Ishikawa (cell line): ENCODE measurements at regions not wholly inside any gene's neighbourhood (a gene's known extent, or its start where the extent isn't known, plus 50 kb on each side); places are given as distances from the start of the nearest gene placed in this dataset.

ENCODE experiments used
- CEBPB ChIP-seq: IDR thresholded peaks from 2 replicates; pipeline ENCODE4 v1.6.1; 2012
- CREB1 ChIP-seq: IDR thresholded peaks from 2 replicates; pipeline ENCODE4 v1.6.1; 2012; ENCODE audit warnings: low read depth
- EGR1 ChIP-seq: IDR thresholded peaks from 2 replicates; pipeline ENCODE4 v1.6.1; 2012
- EP300 ChIP-seq: IDR thresholded peaks from 2 replicates; pipeline ENCODE4 v1.6.1; 2012; ENCODE audit warnings: borderline replicate concordance
- FOXM1 ChIP-seq: IDR thresholded peaks from 2 replicates; pipeline ENCODE4 v1.6.1; 2012; ENCODE audit warnings: low read depth, borderline replicate concordance
- NFIC ChIP-seq: IDR thresholded peaks from 2 replicates; pipeline ENCODE4 v1.6.1; 2012
- RAD21 ChIP-seq: IDR thresholded peaks from 2 replicates; pipeline ENCODE4 v1.6.1; 2012; ENCODE audit warnings: low read depth
- TAF1 ChIP-seq: IDR thresholded peaks from 2 replicates; pipeline ENCODE4 v1.6.1; 2012; ENCODE audit warnings: low read depth, mild to moderate bottlenecking
- TCF12 ChIP-seq: IDR thresholded peaks from 2 replicates; pipeline ENCODE4 v1.6.1; 2012; ENCODE audit warnings: low read depth
- TEAD4 ChIP-seq: IDR thresholded peaks from 2 replicates; pipeline ENCODE4 v1.6.1; 2012
- YY1 ChIP-seq: IDR thresholded peaks from 2 replicates; pipeline ENCODE4 v1.6.1; 2012; ENCODE audit warnings: low read depth
- ZBTB7A ChIP-seq: IDR thresholded peaks from 2 replicates; pipeline ENCODE4 v1.6.1; 2012; ENCODE audit warnings: low read depth
- TF ChIP-seq, protein P1 (sequence below): IDR thresholded peaks from 2 replicates; pipeline ENCODE4 v1.6.1; 2012; ENCODE audit warnings: low read depth, mild to moderate bottlenecking
- TF ChIP-seq, protein P2 (sequence below): IDR thresholded peaks from 2 replicates; pipeline ENCODE4 v1.6.1; 2012
- TF ChIP-seq, protein P3 (sequence below): IDR thresholded peaks from 2 replicates; pipeline ENCODE4 v1.6.1; 2012

DNA sequence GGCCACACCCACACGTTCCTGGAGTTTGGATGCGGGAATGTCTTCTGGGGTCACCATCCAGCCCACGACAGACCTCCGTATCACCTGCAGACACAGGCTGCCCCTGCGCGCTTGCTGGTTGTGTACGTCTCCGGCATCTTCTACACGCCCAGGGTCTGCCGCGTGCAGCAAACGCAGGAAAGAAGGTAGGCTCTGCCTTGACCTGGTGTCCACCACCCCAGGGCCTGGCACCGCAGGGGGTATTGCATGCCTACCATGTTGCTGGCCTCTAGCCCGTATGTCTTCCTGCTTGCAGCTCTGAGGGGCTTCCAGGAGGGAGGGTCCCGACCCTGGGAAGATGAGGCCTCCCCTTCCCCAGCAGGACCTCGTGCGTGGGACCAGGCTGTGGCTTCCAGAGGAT, 298.8 kb upstream of the IRX4 start:
- TF ChIP-seq EP300 (no peak), TAF1 (no peak), TEAD4 (no peak), CREB1 (no peak), CEBPB (no peak), RAD21 (no peak), YY1 (no peak), EGR1 (no peak)
- TF ChIP-seq, protein P1, sequence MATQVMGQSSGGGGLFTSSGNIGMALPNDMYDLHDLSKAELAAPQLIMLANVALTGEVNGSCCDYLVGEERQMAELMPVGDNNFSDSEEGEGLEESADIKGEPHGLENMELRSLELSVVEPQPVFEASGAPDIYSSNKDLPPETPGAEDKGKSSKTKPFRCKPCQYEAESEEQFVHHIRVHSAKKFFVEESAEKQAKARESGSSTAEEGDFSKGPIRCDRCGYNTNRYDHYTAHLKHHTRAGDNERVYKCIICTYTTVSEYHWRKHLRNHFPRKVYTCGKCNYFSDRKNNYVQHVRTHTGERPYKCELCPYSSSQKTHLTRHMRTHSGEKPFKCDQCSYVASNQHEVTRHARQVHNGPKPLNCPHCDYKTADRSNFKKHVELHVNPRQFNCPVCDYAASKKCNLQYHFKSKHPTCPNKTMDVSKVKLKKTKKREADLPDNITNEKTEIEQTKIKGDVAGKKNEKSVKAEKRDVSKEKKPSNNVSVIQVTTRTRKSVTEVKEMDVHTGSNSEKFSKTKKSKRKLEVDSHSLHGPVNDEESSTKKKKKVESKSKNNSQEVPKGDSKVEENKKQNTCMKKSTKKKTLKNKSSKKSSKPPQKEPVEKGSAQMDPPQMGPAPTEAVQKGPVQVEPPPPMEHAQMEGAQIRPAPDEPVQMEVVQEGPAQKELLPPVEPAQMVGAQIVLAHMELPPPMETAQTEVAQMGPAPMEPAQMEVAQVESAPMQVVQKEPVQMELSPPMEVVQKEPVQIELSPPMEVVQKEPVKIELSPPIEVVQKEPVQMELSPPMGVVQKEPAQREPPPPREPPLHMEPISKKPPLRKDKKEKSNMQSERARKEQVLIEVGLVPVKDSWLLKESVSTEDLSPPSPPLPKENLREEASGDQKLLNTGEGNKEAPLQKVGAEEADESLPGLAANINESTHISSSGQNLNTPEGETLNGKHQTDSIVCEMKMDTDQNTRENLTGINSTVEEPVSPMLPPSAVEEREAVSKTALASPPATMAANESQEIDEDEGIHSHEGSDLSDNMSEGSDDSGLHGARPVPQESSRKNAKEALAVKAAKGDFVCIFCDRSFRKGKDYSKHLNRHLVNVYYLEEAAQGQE, result no peak
- TF ChIP-seq, protein P2, sequence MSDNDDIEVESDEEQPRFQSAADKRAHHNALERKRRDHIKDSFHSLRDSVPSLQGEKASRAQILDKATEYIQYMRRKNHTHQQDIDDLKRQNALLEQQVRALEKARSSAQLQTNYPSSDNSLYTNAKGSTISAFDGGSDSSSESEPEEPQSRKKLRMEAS, result no peak
- TF ChIP-seq, protein P3, sequence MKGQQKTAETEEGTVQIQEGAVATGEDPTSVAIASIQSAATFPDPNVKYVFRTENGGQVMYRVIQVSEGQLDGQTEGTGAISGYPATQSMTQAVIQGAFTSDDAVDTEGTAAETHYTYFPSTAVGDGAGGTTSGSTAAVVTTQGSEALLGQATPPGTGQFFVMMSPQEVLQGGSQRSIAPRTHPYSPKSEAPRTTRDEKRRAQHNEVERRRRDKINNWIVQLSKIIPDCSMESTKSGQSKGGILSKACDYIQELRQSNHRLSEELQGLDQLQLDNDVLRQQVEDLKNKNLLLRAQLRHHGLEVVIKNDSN, result no peak

DNA sequence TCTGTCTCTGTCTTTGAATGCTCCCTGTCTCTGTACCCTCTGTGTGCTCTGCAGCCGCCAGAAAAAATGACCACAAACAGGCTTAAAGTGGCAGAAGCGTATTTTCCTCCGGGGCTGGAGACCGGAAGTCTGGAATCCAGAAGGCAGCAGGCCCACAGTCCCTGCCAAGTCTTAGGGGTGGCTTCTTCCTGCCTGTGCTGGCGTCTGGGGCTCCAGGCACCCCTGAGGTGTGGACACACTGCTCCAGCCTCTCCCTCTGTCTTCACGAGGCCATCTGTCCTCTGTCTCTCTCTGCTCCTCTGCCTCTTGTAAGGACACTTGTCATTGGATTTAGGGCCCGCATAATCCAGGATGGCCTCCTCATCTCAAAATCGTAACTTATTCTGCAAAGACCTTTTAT, 298.4 kb upstream of the IRX4 start:
- TF ChIP-seq YY1 (no peak), FOXM1 (no peak), EGR1 (no peak), EP300 (no peak), CREB1 (no peak), ZBTB7A (no peak), TAF1 (no peak), CEBPB (no peak), RAD21 (no peak), TEAD4 (no peak), NFIC (no peak), TCF12 (no peak)
- TF ChIP-seq, protein P2, result no peak
- TF ChIP-seq, protein P3, result no peak
- TF ChIP-seq, protein P1, result no peak

- TF ChIP-seq, protein P2, result no peak
- TF ChIP-seq NFIC, result no peak
- no peak for TF ChIP-seq CREB1
- TF ChIP-seq, protein P3, result no peak
- TF ChIP-seq TCF12, result no peak
- no peak for TF ChIP-seq CEBPB
- no peak for TF ChIP-seq TEAD4
Observed at GRCh38 chr5:2180456-2180855, 297.7 kb upstream of the IRX4 start.

DNA sequence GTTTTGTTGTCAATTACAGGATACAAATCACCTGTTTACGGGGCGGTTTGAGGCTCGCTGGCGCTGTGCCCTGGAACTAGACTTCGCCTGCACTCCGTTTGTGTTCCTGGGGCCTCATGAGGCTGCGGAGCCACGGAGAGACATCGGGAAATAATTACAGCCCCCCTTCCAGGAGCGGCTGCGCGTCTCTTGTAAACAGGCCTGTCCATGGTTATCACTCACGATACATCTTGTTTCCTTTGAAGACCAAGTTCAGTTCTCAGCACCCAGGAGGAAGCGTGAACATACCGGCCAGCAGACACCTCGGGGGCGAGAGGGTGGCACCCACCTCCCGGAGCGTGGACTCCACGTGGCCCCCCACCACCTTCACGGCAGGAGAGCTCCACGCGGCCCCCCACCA, 297.1 kb upstream of the IRX4 start:
- TF ChIP-seq TAF1 (no peak), FOXM1 (no peak), CREB1 (no peak), EGR1 (no peak)
- TF ChIP-seq, protein P1, result no peak

- TF ChIP-seq TEAD4, result no peak
- TF ChIP-seq, protein P1, result no peak
- no peak for TF ChIP-seq ZBTB7A
- TF ChIP-seq EP300, result no peak
- TF ChIP-seq, protein P3, result no peak
- TF ChIP-seq TCF12, result no peak
- TF ChIP-seq CEBPB, result no peak
- TF ChIP-seq NFIC, result no peak
- TF ChIP-seq YY1, result no peak
- TF ChIP-seq EGR1, result no peak
- TF ChIP-seq TAF1, result no peak
- TF ChIP-seq, protein P2, result no peak
- TF ChIP-seq CREB1, result no peak
- TF ChIP-seq FOXM1, result no peak
- TF ChIP-seq RAD21, result no peak
Observed at GRCh38 chr5:2178528-2178927, 295.8 kb upstream of the IRX4 start.
